ENCODE measurements at regions not wholly inside any gene's neighbourhood (a gene's known extent, or its start where the extent isn't known, plus 50 kb on each side); places are given as distances from the start of the nearest gene placed in this dataset.
A peak's percentile ranks its signal among the peaks of the same experiment; 100 is the strongest.

DNA sequence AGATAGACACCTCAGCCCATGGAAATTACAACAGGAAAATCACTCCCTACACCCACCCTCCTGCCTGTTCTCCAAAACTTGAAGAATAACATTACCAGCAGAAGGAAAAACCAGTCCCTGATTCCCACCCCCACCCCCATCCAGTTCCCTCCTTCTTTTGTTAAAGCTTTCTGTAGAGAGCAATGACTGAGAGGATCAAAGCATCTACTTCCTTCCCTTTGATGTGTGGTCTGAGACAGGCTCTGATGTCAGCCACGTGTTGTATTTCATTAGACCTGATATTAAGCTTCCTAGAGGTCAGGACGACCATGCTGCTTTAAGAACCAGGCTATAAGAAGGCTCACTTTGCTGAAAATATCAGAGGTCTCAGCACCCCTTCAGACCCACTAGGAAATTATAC is 73.9 kb upstream of the HAO2 start:
- Histone ChIP-seq H3K9me3 (no peaks in the 10 kb centered on the region), H3K4me1 (no peaks in the 10 kb centered on the region), H3K36me3 (replicated peaks) (no peaks in the 10 kb centered on the region), H3K4me3 (no peak overlapping the region), H3K27me3 (ENCODE audit: low read depth) (peaks cover 3% of the 10 kb centered on the region; the same call in 1 of the 2 replicates)
- DNase-seq (ENCODE audit: low spot score in 2 of 2): no peak
- in situ Hi-C loops (cut with MboI; ENCODE audit: low sequenced_read_pairs): no loop called here

DNA sequence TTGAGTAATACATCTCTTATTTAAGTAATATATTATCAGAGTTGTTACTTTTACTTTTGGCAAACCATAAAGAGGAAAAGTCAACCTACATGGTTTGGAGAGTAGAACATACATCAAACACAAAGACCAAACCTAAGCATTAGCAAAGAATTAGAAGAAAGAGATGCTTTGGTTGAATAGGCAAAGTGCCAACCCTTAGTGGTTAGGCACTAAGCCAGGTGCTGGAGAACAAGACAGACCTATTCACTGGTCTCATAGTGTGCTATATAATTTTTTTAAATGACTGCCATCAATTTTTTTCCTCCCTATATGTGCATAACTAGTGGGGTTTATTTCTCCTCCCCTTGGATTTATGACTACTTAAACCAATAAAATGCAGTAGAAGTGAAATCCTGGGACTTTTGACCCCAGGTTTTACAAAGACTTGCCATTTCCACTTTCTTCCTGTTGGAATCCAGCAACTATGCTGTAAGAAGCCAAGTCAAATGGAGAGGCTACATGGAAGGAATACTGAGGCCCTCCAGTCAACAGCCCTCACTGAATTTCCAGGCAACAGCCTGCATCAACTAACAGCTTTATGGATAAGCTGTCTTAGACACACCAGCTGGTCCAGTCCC is 69.8 kb upstream of the HAO2 start:
- Histone ChIP-seq H3K27me3 (ENCODE audit: low read depth) (peaks cover 11% of the 10 kb centered on the region; the same call in 1 of the 2 replicates), H3K9me3 (no peaks in the 10 kb centered on the region), H3K36me3 (replicated peaks) (no peaks in the 10 kb centered on the region), H3K4me1 (no peaks in the 10 kb centered on the region), H3K4me3 (no peak overlapping the region)
- in situ Hi-C loops (cut with MboI; ENCODE audit: low sequenced_read_pairs): no loop called here
- DNase-seq (ENCODE audit: low spot score in 2 of 2): no peak

DNA sequence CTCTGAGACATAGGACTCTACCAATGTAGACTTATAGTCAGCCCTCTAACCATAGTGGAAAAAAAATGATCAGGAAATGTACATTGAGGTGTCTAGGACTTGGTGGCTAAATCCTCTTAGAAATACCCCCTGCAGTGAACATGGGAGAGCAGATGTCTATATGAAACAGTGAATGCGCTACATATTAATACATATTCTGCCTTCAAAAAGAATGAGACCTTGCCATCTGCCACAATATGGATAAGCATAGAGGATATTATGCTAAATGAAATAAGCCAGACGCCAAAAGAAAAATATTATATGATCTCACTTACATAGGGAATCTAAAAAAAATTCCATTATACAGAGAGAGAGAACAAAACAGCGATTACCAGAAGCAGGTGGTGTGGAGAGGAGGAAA is 66.6 kb upstream of the HAO2 start:
- Histone ChIP-seq H3K36me3 (replicated peaks) (no peaks in the 10 kb centered on the region), H3K9me3 (no peaks in the 10 kb centered on the region), H3K27me3 (ENCODE audit: low read depth) (peaks cover 15% of the 10 kb centered on the region), H3K4me3 (no peak overlapping the region), H3K4me1 (no peaks in the 10 kb centered on the region)
- in situ Hi-C loops (cut with MboI; ENCODE audit: low sequenced_read_pairs): loop anchor here (25.0 kb wide), 3 partner anchors 135 to 385 kb away; no protein-coding TSS in a partner anchor
- no peak for DNase-seq (ENCODE audit: low spot score in 2 of 2)

DNA sequence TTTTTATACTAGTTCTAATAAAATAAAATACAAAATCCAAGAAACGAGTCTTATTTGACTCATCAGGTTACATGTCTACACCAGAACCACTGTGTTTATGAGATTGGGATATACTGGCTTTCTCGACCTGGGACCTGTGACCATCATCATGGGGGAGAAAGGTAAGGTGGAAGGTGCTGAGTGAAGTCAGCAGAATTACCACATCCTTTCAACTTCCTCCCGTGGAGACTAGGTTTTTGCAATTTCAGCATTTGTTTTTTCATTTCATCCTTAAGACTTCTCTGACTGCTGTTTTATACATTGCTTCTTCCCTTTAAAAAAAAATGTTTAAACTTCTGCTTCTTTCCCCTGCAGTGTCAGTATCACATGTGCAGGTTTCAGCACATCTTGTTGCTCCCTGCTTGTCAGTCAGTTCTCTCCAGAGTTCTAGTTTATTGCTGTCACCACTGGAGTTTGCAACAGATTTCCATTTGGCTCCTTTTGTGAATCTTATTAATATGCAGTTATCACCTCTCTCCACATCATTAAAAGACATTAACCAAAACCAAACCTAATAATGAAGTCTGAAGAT is 60.4 kb upstream of the HAO2 start:
- no peaks in the 10 kb centered on the region for H3K4me1 ChIP-seq
- H3K36me3 ChIP-seq (replicated peaks): no peaks in the 10 kb centered on the region
- in situ Hi-C loops (cut with MboI; ENCODE audit: low sequenced_read_pairs): loop anchor here (25.0 kb wide), 3 partner anchors 129 to 379 kb away; no protein-coding TSS in a partner anchor
- peaks cover 7% of the 10 kb centered on the region for H3K27me3 ChIP-seq (ENCODE audit: low read depth)
- H3K9me3 ChIP-seq: no peaks in the 10 kb centered on the region
- H3K4me3 ChIP-seq: no peak overlapping the region
- DNase-seq (ENCODE audit: low spot score in 2 of 2): no peak

DNA sequence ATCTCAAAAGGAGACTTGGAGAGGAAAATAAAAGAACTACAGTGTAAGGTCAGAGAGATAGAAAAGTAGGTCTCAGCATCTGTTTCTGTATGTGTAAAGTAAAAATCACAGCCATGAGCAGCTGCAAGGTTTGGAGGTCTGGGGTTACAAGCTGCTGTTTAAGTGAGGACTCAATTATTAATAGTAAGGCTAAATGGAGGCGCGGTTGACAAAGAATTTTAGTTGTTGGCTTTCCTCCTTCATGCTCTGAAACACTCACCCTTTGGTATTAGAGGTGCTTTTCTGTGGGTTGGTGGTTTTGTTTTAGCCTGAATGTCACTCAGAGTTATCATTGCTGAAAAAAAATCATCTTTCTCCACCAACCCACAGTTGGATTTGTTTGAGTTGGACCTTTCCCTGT is 59.8 kb upstream of the HAO2 start:
- H3K36me3 ChIP-seq (replicated peaks): no peaks in the 10 kb centered on the region
- H3K9me3 ChIP-seq: no peaks in the 10 kb centered on the region
- in situ Hi-C loops (cut with MboI; ENCODE audit: low sequenced_read_pairs): loop anchor here (25.0 kb wide), 3 partner anchors 128 to 378 kb away; no protein-coding TSS in a partner anchor
- H3K4me1 ChIP-seq: no peaks in the 10 kb centered on the region
- no peak for DNase-seq (ENCODE audit: low spot score in 2 of 2)
- H3K4me3 ChIP-seq: no peak overlapping the region
- H3K27me3 ChIP-seq (ENCODE audit: low read depth): peaks cover 4% of the 10 kb centered on the region

DNA sequence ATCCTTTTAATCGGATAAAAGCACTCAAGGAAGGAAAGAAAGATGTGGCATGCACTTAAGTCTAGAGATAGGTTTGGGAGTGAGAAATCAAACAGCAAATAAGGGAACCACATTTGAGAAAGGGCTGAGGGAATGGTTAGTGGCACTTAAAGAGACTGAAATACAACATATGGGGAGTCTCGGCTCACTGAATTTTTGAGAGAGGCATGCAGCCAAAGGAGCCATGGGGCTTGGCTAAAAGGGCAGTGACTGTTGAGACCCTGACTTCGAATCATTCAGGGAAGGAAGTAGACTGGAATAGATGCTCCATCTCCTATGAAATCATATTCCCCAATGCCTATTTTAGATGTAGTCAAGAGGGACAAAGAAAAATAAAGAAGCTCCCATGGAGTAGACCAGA is 58.3 kb upstream of the HAO2 start:
- in situ Hi-C loops (cut with MboI; ENCODE audit: low sequenced_read_pairs): loop anchor here (10.0 to 25.0 kb wide), 4 partner anchors 64 to 377 kb away; no protein-coding TSS in a partner anchor
- H3K36me3 ChIP-seq (replicated peaks): no peaks in the 10 kb centered on the region
- H3K27me3 ChIP-seq (ENCODE audit: low read depth): peaks cover 4% of the 10 kb centered on the region
- H3K4me1 ChIP-seq: no peaks in the 10 kb centered on the region
- no peak for DNase-seq (ENCODE audit: low spot score in 2 of 2)
- no peaks in the 10 kb centered on the region for H3K9me3 ChIP-seq
- no peak overlapping the region for H3K4me3 ChIP-seq

DNA sequence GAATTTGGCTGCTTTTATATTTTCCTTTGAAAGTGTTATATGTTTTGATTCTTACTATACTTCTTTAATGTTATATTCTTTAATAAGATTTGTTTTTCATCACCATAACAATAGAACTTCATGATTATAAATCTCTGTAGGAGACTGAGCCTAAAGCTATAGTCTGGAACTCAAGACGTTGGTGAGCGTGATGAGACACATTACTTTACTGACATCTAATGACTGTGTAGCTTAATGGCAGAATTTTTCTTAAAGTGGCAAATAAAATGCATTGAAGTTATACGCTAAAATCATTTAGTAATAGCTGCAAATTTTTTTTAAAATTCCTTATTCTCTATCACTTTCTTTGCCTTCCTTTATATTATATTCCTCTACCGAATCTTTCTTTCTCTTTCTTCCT is 56.1 kb upstream of the HAO2 start:
- no peak for DNase-seq (ENCODE audit: low spot score in 2 of 2)
- H3K9me3 ChIP-seq: no peaks in the 10 kb centered on the region
- H3K4me1 ChIP-seq: no peaks in the 10 kb centered on the region
- H3K27me3 ChIP-seq (ENCODE audit: low read depth): no peaks in the 10 kb centered on the region; the same call in none of the 2 replicates
- no peaks in the 10 kb centered on the region for H3K36me3 ChIP-seq (replicated peaks)
- in situ Hi-C loops (cut with MboI; ENCODE audit: low sequenced_read_pairs): loop anchor here (10.0 to 25.0 kb wide), 4 partner anchors 62 to 375 kb away; no protein-coding TSS in a partner anchor
- H3K4me3 ChIP-seq: no peak overlapping the region

DNA sequence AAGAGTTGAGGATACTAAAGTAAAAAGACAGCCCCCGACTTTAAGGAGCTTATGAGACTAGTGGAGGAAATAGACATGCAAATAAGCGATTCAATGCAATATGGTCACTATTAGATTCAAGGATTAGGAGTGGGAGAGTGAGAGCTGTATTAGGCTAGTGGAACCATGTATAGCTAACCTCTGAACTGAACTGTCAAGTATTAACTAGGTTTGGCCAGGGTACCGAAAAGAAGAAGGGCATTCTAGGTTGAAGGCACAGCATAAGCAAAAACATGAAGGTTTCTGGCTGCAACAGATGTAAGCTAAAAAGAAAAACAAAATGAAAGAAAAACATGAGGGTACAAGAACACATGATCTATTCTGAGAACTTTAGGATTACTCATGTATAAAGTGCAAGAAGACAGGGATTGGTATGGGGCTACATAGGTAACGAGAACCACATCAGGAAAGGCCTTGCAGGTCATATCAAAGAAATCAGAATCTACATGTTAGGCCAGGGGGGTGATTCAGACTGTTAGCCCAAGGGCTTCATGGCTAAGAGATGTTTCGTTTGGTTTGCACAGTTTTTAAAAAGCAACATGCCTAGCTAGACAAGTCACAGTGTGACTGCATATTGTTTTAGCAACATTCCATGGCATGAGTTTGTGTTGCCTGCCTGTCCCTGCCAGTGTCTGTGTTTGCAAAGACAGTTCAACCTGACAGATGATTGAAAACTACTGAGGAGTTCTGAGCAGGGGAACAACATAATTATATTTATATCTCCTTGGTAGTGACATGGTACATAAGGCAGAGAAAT is 54.4 kb upstream of the HAO2 start:
- Histone ChIP-seq H3K27me3 (ENCODE audit: low read depth) (no peaks in the 10 kb centered on the region; the same call in none of the 2 replicates), H3K36me3 (replicated peaks) (no peaks in the 10 kb centered on the region), H3K4me3 (no peak overlapping the region), H3K4me1 (no peaks in the 10 kb centered on the region), H3K9me3 (no peaks in the 10 kb centered on the region)
- in situ Hi-C loops (cut with MboI; ENCODE audit: low sequenced_read_pairs): loop anchor here (10.0 to 25.0 kb wide), 4 partner anchors 61 to 373 kb away; no protein-coding TSS in a partner anchor
- DNase-seq (ENCODE audit: low spot score in 2 of 2): no peak

DNA sequence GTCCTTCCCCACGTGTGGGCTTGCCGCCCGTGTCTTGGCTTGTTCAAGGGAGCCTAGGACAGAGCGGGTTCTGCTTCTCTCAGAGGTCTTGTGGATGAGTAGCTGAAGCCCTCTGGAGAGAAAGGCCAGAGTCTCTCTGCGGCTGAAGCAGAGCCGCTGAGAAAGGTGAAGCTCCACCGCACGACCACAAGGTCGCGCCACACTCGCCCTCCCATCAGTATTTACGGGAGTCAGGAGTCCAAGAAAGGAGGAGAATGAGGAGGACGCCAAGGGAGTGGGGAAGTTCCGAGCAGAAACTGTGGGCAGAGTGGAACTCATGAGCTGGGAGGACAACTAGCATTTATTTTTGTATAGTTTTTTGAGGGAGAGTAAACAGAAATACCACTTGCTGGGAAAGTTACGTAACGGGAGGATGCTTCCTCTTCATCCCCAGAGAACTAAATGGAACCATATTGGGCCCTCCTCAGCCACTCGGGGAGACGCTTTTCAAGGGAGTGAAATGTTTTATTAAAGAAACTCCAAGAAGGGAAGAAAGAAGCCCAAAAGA is 51.6 kb upstream of the HAO2 start:
- H3K36me3 ChIP-seq (replicated peaks): no peaks in the 10 kb centered on the region
- no peak overlapping the region for H3K4me3 ChIP-seq
- DNase-seq (ENCODE audit: low spot score in 2 of 2): peak in 1 of 2 experiments; percentile 17
- in situ Hi-C loops (cut with MboI; ENCODE audit: low sequenced_read_pairs): loop anchor here (10.0 to 25.0 kb wide), 4 partner anchors 58 to 370 kb away; no protein-coding TSS in a partner anchor
- no peaks in the 10 kb centered on the region for H3K4me1 ChIP-seq
- H3K27me3 ChIP-seq (ENCODE audit: low read depth): no peaks in the 10 kb centered on the region; the same call in 1 of the 2 replicates
- H3K9me3 ChIP-seq: no peaks in the 10 kb centered on the region

DNA sequence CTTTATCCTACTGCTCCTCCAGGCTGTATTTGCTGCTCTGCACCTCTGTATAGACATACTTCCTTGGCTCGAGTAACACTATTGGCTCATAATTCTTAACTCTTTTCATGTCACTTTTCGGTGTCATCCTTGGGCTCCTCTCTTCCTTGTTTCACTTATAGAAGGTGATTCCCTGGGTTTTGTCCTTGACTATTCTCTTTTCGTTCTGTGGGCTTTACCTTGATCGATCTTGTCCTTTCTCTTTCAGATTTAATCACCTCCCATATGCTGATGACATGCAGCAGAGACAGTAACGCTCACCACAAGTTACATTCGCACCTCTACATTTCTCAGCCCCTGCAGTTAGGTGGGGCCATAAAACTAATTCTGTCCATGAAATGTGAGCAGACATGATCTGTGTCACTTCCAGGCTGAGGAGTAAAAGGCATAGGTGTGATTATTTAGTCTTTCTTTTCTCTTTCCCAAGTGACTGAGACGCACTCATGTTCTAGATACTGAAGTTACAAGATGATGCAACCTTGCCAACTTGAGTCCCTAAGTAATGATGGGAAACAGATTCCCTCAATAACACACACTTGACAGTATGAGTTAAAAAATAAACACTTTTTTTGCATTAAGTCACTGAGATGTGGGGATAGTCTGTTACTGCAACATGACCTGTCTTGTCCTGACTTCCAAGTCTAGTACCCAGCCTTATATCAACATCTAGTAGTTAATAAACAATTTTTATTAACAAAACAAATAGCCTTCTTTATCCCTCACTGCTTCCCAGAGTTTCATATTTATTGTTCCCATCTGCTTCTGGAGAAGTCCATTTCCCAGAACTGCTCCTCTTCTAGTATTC is 49.9 kb upstream of the HAO2 start:
- Histone ChIP-seq H3K4me3 (no peak overlapping the region), H3K4me1 (no peaks in the 10 kb centered on the region), H3K36me3 (replicated peaks) (no peaks in the 10 kb centered on the region), H3K9me3 (no peaks in the 10 kb centered on the region), H3K27me3 (ENCODE audit: low read depth) (no peaks in the 10 kb centered on the region)
- in situ Hi-C loops (cut with MboI; ENCODE audit: low sequenced_read_pairs): loop anchor here (10.0 to 25.0 kb wide), 4 partner anchors 56 to 369 kb away; no protein-coding TSS in a partner anchor
- no peak for DNase-seq (ENCODE audit: low spot score in 2 of 2)

Data from HAP-1 (cell line).